Lower lobe of right lung (tissue), 2 donors: ENCODE measurements at regions not wholly inside any gene's neighbourhood (a gene's known extent, or its start where the extent isn't known, plus 50 kb on each side); places are given as distances from the start of the nearest gene placed in this dataset.

Source experiments
- ATAC-seq, 2 donors: fragments of 200-7000 bp; cut with Tn5 transposase; one replicate each; pipeline ENCODE4 v1.9.1; 2020 to 2022; ENCODE audit warnings: mild to moderate bottlenecking in 2 of 2, moderate library complexity in 2 of 2
- DNase-seq: peaks from one replicate; pipeline ENCODE4 v3.0.0-alpha.2; 2020
- H3K27ac ChIP-seq: fragments of 200-600 bp; one replicate; pipeline ENCODE4 v1.8.0; 2022
- H3K27me3 ChIP-seq: fragments of 200-600 bp; one replicate; pipeline ENCODE4 v1.8.0; 2022; ENCODE audit warnings: low read depth
- H3K36me3 ChIP-seq: fragments of 200-600 bp; one replicate; pipeline ENCODE4 v1.8.0; 2022; ENCODE audit warnings: mild to moderate bottlenecking
- H3K4me1 ChIP-seq: fragments of 200-600 bp; one replicate; pipeline ENCODE4 v1.8.0; 2022
- H3K4me3 ChIP-seq: fragments of 200-600 bp; one replicate; pipeline ENCODE4 v1.8.0; 2022; ENCODE audit warnings: mild to moderate bottlenecking
- H3K9me3 ChIP-seq: fragments of 200-600 bp; one replicate; pipeline ENCODE4 v1.8.0; 2022
- intact Hi-C: fragments of 100-400 bp; cut with DNase I; formaldehyde crosslinking; loops from one replicate; pipeline ENCODE4 v1.11.0; 2022
- TF ChIP-seq, protein P1 (sequence below): fragments of 200-600 bp; IDR thresholded peaks from one replicate; pipeline ENCODE4 v1.8.0; 2022; ENCODE audit warnings: antibody characterized with exemption, mild to moderate bottlenecking
- donor health status: DM: no; HTN: yes; CAD: no; lungs with severe emphysema.

DNA sequence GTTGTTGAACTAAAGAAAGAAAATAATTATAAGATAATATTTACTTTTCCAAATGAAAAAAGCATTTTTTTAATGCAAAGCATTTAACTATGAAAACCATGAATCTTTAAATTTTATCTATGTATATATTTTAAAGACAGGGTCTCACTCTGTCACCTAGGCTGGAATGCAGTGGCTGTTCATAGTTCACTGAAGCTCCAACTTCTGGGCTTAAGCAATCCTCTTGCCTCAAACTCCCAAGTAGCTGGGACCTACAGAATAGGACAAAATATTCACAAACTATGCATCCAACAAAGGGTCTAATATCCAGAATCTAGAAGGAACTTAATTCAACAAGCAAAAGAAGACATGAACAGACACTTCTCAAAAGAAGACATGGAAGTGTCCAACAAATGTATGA is 55.9 kb upstream of the ALB start:
- no peak for ATAC-seq
- no peaks in the 10 kb centered on the region for H3K9me3 ChIP-seq
- H3K27ac ChIP-seq: no peak overlapping the region
- no peak for DNase-seq
- no peaks in the 10 kb centered on the region for H3K4me1 ChIP-seq
- H3K4me3 ChIP-seq: no peak overlapping the region
- TF ChIP-seq, protein P1, sequence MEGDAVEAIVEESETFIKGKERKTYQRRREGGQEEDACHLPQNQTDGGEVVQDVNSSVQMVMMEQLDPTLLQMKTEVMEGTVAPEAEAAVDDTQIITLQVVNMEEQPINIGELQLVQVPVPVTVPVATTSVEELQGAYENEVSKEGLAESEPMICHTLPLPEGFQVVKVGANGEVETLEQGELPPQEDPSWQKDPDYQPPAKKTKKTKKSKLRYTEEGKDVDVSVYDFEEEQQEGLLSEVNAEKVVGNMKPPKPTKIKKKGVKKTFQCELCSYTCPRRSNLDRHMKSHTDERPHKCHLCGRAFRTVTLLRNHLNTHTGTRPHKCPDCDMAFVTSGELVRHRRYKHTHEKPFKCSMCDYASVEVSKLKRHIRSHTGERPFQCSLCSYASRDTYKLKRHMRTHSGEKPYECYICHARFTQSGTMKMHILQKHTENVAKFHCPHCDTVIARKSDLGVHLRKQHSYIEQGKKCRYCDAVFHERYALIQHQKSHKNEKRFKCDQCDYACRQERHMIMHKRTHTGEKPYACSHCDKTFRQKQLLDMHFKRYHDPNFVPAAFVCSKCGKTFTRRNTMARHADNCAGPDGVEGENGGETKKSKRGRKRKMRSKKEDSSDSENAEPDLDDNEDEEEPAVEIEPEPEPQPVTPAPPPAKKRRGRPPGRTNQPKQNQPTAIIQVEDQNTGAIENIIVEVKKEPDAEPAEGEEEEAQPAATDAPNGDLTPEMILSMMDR: no peak
- H3K27me3 ChIP-seq: no peaks in the 10 kb centered on the region
- H3K36me3 ChIP-seq: no peaks in the 10 kb centered on the region
- intact Hi-C loops: no loop called here

DNA sequence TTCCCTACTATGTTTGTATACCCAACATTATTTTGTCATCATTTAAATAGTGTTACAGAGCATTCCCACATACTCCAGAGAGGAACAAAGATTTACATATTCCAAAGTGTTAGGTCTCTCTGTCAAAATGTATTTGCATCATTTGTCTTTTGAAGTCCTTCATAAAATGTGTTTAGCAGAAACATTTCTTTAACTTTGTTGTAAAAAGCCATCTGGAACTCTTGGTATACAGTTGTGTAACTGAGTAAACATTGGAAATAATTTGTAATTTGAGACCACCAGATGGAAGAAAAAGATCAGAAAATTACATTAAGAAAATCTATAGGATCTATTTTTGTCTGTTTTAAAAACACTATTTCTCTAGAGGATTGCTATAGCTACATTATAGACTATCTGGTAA is 56.6 kb upstream of the ALB start:
- H3K27me3 ChIP-seq: no peaks in the 10 kb centered on the region
- TF ChIP-seq, protein P1: no peak
- no peak overlapping the region for H3K4me3 ChIP-seq
- intact Hi-C loops: no loop called here
- DNase-seq: no peak
- H3K4me1 ChIP-seq: no peaks in the 10 kb centered on the region
- H3K9me3 ChIP-seq: no peaks in the 10 kb centered on the region
- H3K36me3 ChIP-seq: no peaks in the 10 kb centered on the region
- H3K27ac ChIP-seq: no peak overlapping the region
- ATAC-seq: no peak

DNA sequence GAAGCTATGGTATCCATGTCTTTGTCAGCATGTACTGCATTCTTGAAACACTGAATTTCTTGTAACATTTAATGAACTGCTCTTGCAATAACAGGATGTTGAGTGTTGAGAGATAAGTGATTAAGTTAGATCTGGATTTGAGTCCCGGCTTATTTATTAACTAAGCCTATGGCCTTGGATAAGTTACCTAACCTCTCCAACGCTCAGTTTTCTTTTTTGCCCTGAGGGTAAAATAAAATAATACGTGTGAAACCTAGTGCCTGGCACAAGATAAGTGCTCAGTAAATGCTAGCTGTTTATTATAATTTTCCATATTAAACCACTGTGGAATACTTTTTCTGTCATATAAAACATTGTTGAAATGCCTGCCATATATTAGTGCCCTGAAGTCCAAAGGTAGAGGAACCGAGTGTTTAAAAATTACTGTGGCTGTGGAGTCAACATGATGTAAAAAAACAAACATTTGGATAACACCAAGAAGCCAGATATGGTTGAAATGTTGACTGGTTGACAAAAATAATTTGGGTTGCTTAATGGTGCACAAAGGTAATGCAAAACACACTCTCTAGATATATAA is 58.6 kb upstream of the ALB start:
- H3K27me3 ChIP-seq: no peaks in the 10 kb centered on the region
- ATAC-seq (no peak), DNase-seq (no peak)
- no peak overlapping the region for H3K27ac ChIP-seq
- H3K4me1 ChIP-seq: no peaks in the 10 kb centered on the region
- no peak overlapping the region for H3K4me3 ChIP-seq
- no peaks in the 10 kb centered on the region for H3K36me3 ChIP-seq
- TF ChIP-seq, protein P1: no peak
- H3K9me3 ChIP-seq: no peaks in the 10 kb centered on the region
- intact Hi-C loops: no loop called here

DNA sequence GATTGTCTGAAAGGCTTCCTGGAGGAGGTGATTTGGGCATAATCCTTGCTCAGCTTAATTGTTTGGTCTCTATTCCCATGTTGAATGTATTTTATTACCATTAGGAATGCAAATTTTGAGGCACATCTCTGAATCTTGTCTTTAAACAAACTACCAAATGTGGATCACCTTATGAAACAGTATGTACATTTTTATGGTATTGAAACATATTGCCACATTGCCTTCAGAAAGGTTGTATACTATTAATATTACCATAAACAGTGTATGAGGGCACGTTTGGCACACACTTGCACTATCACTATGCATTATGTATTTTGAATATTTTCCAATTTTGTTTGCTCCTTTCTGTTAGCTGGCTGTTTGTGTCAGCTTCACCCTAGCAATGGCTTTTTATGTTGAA is 60.0 kb upstream of the ALB start:
- H3K9me3 ChIP-seq: no peaks in the 10 kb centered on the region
- no peaks in the 10 kb centered on the region for H3K4me1 ChIP-seq
- ATAC-seq (no peak), DNase-seq (no peak)
- H3K27me3 ChIP-seq: no peaks in the 10 kb centered on the region
- H3K36me3 ChIP-seq: no peaks in the 10 kb centered on the region
- H3K27ac ChIP-seq: no peak overlapping the region
- TF ChIP-seq, protein P1: no peak
- intact Hi-C loops: no loop called here
- H3K4me3 ChIP-seq: no peak overlapping the region

DNA sequence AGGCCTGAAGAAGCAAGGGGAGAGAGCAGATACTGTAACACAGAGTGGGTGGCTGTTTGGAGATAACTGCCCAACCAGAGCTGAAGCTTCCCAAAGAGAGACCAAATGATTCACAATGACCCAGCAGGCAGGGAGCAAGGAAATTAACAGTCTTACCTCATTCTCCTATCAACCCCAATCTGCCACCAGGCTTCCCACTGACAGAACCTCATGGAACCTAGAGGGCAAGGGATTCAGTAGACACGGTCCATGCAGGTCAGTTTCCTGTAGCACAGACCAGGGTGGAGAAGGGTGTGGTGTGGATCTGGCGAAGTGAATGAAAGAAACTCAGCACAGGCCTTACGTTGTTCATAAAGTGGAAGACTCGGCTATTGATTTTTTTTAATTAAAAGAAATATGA is 60.7 kb upstream of the ALB start:
- no peak for DNase-seq
- TF ChIP-seq, protein P1: no peak
- intact Hi-C loops: no loop called here

DNA sequence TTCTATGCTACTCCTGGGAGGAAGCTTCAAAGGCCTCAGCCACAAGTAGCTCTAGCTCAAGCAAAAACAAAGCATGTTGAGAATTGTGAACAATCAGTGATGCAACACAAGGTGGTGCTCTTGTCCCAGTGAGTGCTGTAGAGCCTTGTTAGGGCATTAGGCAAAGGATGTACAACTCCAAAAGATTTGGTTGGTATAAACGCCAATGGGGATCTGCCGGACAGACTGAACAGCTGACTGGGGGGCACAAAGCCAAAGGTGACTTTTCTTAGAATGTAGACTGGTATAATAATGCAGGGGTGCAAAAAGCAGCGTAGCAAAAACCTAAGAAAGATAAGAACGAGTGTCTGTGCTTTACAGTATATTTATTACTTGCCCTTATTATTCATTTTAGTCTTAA is 62.6 kb upstream of the ALB start:
- intact Hi-C loops: no loop called here
- TF ChIP-seq, protein P1: peak; percentile 25
- DNase-seq: no peak
- Histone ChIP-seq H3K27ac (no peak overlapping the region), H3K36me3 (no peaks in the 10 kb centered on the region), H3K4me1 (no peaks in the 10 kb centered on the region), H3K9me3 (no peaks in the 10 kb centered on the region), H3K27me3 (no peaks in the 10 kb centered on the region), H3K4me3 (no peak overlapping the region)
- peak in 1 of 2 donors; percentile 54 for ATAC-seq

More for the DNA sequence above, 60.7 kb upstream of the ALB start:
- H3K27ac ChIP-seq: no peak overlapping the region
- no peak for ATAC-seq
- H3K27me3 ChIP-seq: no peaks in the 10 kb centered on the region
- H3K9me3 ChIP-seq: no peaks in the 10 kb centered on the region
- no peaks in the 10 kb centered on the region for H3K4me1 ChIP-seq
- no peak overlapping the region for H3K4me3 ChIP-seq
- H3K36me3 ChIP-seq: no peaks in the 10 kb centered on the region
